Caco-2 (cell line): ENCODE measurements at regions not wholly inside any gene's neighbourhood (a gene's known extent, or its start where the extent isn't known, plus 50 kb on each side); places are given as distances from the start of the nearest gene placed in this dataset.

Experiments
- BruUV-seq: library from RNA; stranded (reverse); fragments of 400-500 nt; replicated peaks from 2 replicates; lab custom pipeline; 2021; lab: Mats Ljungman, UMichigan
- CTCF ChIA-PET: fragments of 300-600 bp; sonication (Branson Sonifier 250); formaldehyde crosslinking; loops from one replicate; lab custom pipeline; 2022; ENCODE audit warnings: antibody characterized with exemption; lab: Charles Lee
- POLR2A ChIA-PET: fragments of 300-600 bp; sonication (Branson Sonifier 250); formaldehyde crosslinking; loops from one replicate; lab custom pipeline; 2022; ENCODE audit warnings: antibody characterized with exemption; lab: Charles Lee
- DNase-seq, 2 experiments: peaks; one replicate each; pipeline versions ENCODE4 v3.0.0 to v3.0.0-alpha.2; 2020 to 2022
- H3K27me3 ChIP-seq: replicated peaks from 2 replicates; pipeline ENCODE4 v1.6.0; 2011; ENCODE audit warnings: low read length; ENCODE audit not compliant: control insufficient read depth, insufficient read depth
- H3K36me3 ChIP-seq: 2 replicates; pipeline ENCODE4 v1.5.1; 2011; ENCODE audit warnings: low read length; ENCODE audit not compliant: control insufficient read depth, insufficient read depth
- H3K4me1 ChIP-seq: fragments of 250-450 bp; sonication (Bioruptor Pico); 2 replicates; pipeline ENCODE4 v1.5.1; 2020; ENCODE audit warnings: mild to moderate bottlenecking
- H3K4me3 ChIP-seq: 2 replicates; pipeline ENCODE4 v1.5.1; 2011; ENCODE audit warnings: low read depth, mild to moderate bottlenecking, control low read depth, low read length
- H3K9me3 ChIP-seq: fragments of 250-450 bp; sonication (Bioruptor Pico); 2 replicates; pipeline ENCODE4 v1.5.1; 2020; ENCODE audit warnings: mild to moderate bottlenecking, moderate library complexity
- H3K27ac Mint-ChIP-seq: one replicate; pipeline ENCODE4 v1.8.0; 2022; ENCODE audit warnings: mixed read lengths; ENCODE audit not compliant: unreplicated experiment
- H3K27me3 Mint-ChIP-seq: one replicate; pipeline ENCODE4 v1.8.0; 2022; ENCODE audit warnings: mixed read lengths; ENCODE audit not compliant: insufficient read depth, unreplicated experiment
- H3K36me3 Mint-ChIP-seq: one replicate; pipeline ENCODE4 v1.8.0; 2022; ENCODE audit warnings: mild to moderate bottlenecking, mixed read lengths; ENCODE audit not compliant: insufficient read depth, unreplicated experiment
- H3K4me1 Mint-ChIP-seq: one replicate; pipeline ENCODE4 v1.8.0; 2022; ENCODE audit warnings: low read depth, mixed read lengths; ENCODE audit not compliant: unreplicated experiment
- H3K4me3 Mint-ChIP-seq: one replicate; pipeline ENCODE4 v1.8.0; 2022; ENCODE audit warnings: mild to moderate bottlenecking, moderate library complexity, mixed read lengths; ENCODE audit not compliant: unreplicated experiment
- H3K9me3 Mint-ChIP-seq: one replicate; pipeline ENCODE4 v1.8.0; 2022; ENCODE audit warnings: mixed read lengths; ENCODE audit not compliant: unreplicated experiment
- CTCF ChIP-seq, 2 experiments: fragments of 200-600 bp in 1 of 2; IDR thresholded peaks; 1 replicate in 1 of 2; 2 replicates in 1 of 2; pipeline versions ENCODE4 v1.5.1 to v1.8.0; 2011 to 2022; ENCODE audit warnings: antibody characterized with exemption in 1 of 2, control low read depth in 1 of 2, inconsistent platforms in 1 of 2, low read depth in 1 of 2, low read length in 1 of 2, mild to moderate bottlenecking in 1 of 2, moderate library complexity in 1 of 2; ENCODE audit not compliant: insufficient read depth in 1 of 2, severe bottlenecking in 1 of 2, unreplicated experiment in 1 of 2
- intact Hi-C: fragments of 100-400 bp; cut with micrococcal nuclease; formaldehyde crosslinking; loops from one replicate; pipeline ENCODE4 v1.10.0; 2022; ENCODE audit not compliant: unreplicated experiment

GRCh38 chr12:62130834-62131552 is 129.2 kb upstream of the USP15 start:
- Mint-ChIP-seq H3K4me3 (no peak overlapping the region), H3K27ac (no peak overlapping the region), H3K9me3 (no peaks in the 10 kb centered on the region), H3K4me1 (no peaks in the 10 kb centered on the region), H3K36me3 (no peaks in the 10 kb centered on the region), H3K27me3 (peaks cover 16% of the 10 kb centered on the region)
- Histone ChIP-seq H3K9me3 (no peaks in the 10 kb centered on the region), H3K4me1 (no peaks in the 10 kb centered on the region), H3K4me3 (no peak overlapping the region), H3K27me3 (no peaks in the 10 kb centered on the region), H3K36me3 (no peaks in the 10 kb centered on the region)
- ChIA-PET POLR2A (no interaction called here), CTCF (no interaction called here)
- DNase-seq: no peak
- intact Hi-C loops: no loop called here
- BruUV-seq: no TSS peak
- TF ChIP-seq CTCF (IDR thresholded peaks at IDR 0.05; ENCODE audit: insufficient read depth in 1 of 2, low read depth in 1 of 2, low read length in 1 of 2, severe bottlenecking in 1 of 2, unreplicated experiment in 1 of 2): no peak

- Mint-ChIP-seq H3K27me3 (peaks cover 9% of the 10 kb centered on the region), H3K27ac (no peak overlapping the region), H3K9me3 (no peaks in the 10 kb centered on the region), H3K36me3 (no peaks in the 10 kb centered on the region), H3K4me3 (no peak overlapping the region), H3K4me1 (no peaks in the 10 kb centered on the region)
- no peak overlapping the region for H3K4me3 ChIP-seq
- H3K9me3 ChIP-seq: no peaks in the 10 kb centered on the region
- ChIA-PET CTCF (no interaction called here), POLR2A (no interaction called here)
- intact Hi-C loops: no loop called here
- no peaks in the 10 kb centered on the region for H3K27me3 ChIP-seq
- no peaks in the 10 kb centered on the region for H3K36me3 ChIP-seq
- no peak for TF ChIP-seq CTCF (IDR thresholded peaks at IDR 0.05; ENCODE audit: insufficient read depth in 1 of 2, low read depth in 1 of 2, low read length in 1 of 2, severe bottlenecking in 1 of 2, unreplicated experiment in 1 of 2)
- BruUV-seq: no TSS peak
- H3K4me1 ChIP-seq: no peaks in the 10 kb centered on the region
- DNase-seq: no peak
Measured at GRCh38 chr12:62133440-62133839, 126.8 kb upstream of the USP15 start.

GRCh38 chr12:62135553-62136200 is 124.5 kb upstream of the USP15 start:
- Histone ChIP-seq H3K4me1 (no peaks in the 10 kb centered on the region), H3K27me3 (no peaks in the 10 kb centered on the region), H3K36me3 (no peaks in the 10 kb centered on the region), H3K9me3 (no peaks in the 10 kb centered on the region), H3K4me3 (no peak overlapping the region)
- intact Hi-C loops: no loop called here
- Mint-ChIP-seq H3K4me3 (no peak overlapping the region), H3K27ac (no peak overlapping the region), H3K9me3 (no peaks in the 10 kb centered on the region), H3K27me3 (peaks cover 2% of the 10 kb centered on the region), H3K4me1 (no peaks in the 10 kb centered on the region), H3K36me3 (no peaks in the 10 kb centered on the region)
- ChIA-PET POLR2A (no interaction called here), CTCF (no interaction called here)
- BruUV-seq: no TSS peak
- no peak for DNase-seq
- TF ChIP-seq CTCF (IDR thresholded peaks at IDR 0.05; ENCODE audit: insufficient read depth in 1 of 2, low read depth in 1 of 2, low read length in 1 of 2, severe bottlenecking in 1 of 2, unreplicated experiment in 1 of 2): no peak
